ENCODE measurements at regions not wholly inside any gene's neighbourhood (a gene's known extent, or its start where the extent isn't known, plus 50 kb on each side); places are given as distances from the start of the nearest gene placed in this dataset.

DNA sequence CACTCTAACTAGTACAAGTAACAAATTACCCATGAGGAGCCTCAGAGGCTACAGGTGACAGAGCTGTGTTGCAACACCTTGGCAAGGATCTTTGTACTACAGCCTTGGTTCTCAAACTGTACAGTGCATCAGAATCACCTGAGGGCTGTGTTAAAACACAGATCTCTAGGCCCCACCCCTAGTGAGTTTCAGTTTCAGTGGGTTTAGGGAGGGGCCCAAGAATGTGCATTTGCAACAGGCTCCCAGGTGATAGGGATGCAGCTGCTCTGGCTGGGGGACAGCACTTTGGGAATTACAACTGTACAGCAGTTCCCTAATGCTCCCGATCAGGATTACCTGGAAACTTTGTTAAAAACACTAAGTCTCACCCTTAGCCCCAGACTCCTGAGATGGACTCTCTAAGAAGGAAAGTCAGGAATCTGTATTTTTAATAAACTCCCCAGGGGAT is 66.1 kb upstream of the NR2F2 start:
- TF ChIP-seq, protein P1, sequence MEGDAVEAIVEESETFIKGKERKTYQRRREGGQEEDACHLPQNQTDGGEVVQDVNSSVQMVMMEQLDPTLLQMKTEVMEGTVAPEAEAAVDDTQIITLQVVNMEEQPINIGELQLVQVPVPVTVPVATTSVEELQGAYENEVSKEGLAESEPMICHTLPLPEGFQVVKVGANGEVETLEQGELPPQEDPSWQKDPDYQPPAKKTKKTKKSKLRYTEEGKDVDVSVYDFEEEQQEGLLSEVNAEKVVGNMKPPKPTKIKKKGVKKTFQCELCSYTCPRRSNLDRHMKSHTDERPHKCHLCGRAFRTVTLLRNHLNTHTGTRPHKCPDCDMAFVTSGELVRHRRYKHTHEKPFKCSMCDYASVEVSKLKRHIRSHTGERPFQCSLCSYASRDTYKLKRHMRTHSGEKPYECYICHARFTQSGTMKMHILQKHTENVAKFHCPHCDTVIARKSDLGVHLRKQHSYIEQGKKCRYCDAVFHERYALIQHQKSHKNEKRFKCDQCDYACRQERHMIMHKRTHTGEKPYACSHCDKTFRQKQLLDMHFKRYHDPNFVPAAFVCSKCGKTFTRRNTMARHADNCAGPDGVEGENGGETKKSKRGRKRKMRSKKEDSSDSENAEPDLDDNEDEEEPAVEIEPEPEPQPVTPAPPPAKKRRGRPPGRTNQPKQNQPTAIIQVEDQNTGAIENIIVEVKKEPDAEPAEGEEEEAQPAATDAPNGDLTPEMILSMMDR (IDR thresholded peaks at IDR 0.05; ENCODE audit: low read length) = no peak
- TF ChIP-seq EZH2 (IDR thresholded peaks at IDR 0.05; ENCODE audit: borderline replicate concordance, low read length) = no peak
